ENCODE measurements at regions not wholly inside any gene's neighbourhood (a gene's known extent, or its start where the extent isn't known, plus 50 kb on each side); places are given as distances from the start of the nearest gene placed in this dataset.
"Not testable (repeated sequence)": the region's sequence is repeated elsewhere in the genome, so short reads cannot be mapped to it uniquely, and the experiment has no call there.

- CTCF ChIA-PET, result no interaction called here
These were observed 152.7 kb upstream of the NEGR1 start for GRCh38 chr1:72435025-72435424.

GRCh38 chr1:72434070-72434469 is 151.7 kb upstream of the NEGR1 start:
- POLR2A ChIA-PET, result no interaction called here
- TF ChIP-seq CTCF (IDR thresholded peaks at IDR 0.05; ENCODE audit: control extremely low read depth, extremely low read depth, low read depth, missing control alignments), result no peak
- CTCF ChIA-PET, result interaction anchor here (0.7 kb wide), 1 partner anchor 11 kb away, joined by 3 read pairs; no protein-coding TSS in a partner anchor

More at GRCh38 chr1:72435025-72435424, 152.7 kb upstream of the NEGR1 start:
- no peak for DNase-seq (ENCODE audit: extremely low spot score)
- POLR2A ChIA-PET, result no interaction called here
- TF ChIP-seq CTCF (IDR thresholded peaks at IDR 0.05; ENCODE audit: control extremely low read depth, extremely low read depth, low read depth, missing control alignments), result no peak

GRCh38 chr1:72433591-72433990 is 151.3 kb upstream of the NEGR1 start:
- TF ChIP-seq CTCF (IDR thresholded peaks at IDR 0.05; ENCODE audit: control extremely low read depth, extremely low read depth, low read depth, missing control alignments), result no peak
- CTCF ChIA-PET, result interaction anchor here (1.0 kb wide), 1 partner anchor 14 kb away, joined by 3 read pairs; no protein-coding TSS in a partner anchor
- POLR2A ChIA-PET, result no interaction called here
- no peak for DNase-seq (ENCODE audit: extremely low spot score)

More at GRCh38 chr1:72434070-72434469, 151.7 kb upstream of the NEGR1 start:
- DNase-seq (ENCODE audit: extremely low spot score), result no peak

DNA sequence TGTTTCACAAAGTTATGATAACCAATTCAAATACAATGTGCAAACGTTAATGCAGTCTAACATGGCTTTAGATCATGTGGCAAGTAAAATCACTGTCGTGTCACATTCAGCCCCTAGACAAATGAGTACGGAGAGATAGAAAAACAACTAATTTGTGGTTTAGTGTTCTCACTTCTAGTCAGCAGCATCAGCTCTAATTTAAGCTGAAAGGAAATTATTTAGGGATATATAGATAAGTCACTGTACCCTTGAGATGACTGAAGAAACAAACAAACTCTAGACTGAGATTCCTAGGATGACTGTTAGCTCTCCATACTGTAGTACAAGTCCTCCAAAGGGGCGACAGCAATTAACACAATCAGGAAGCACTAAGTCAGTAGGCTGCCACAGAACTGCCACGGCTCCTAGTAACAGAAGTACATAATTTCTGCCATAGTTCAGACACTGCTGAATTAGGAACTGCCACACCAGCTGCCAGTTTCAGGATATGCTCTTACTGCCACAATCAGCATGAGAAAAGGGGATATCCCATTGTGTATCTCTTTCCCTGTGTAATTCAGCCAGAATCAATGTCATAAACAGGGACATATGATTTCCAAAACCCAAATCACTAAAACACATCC is 150.4 kb upstream of the NEGR1 start:
- no peak for TF ChIP-seq CTCF (IDR thresholded peaks at IDR 0.05; ENCODE audit: control extremely low read depth, extremely low read depth, low read depth, missing control alignments)
- ChIA-PET CTCF (interaction anchor here (1.0 to 1.2 kb wide), 2 partner anchors 12 to 13 kb away, joined by 3 to 4 read pairs; no protein-coding TSS in a partner anchor), POLR2A (no interaction called here)
- DNase-seq (ENCODE audit: extremely low spot score), result no peak

DNA sequence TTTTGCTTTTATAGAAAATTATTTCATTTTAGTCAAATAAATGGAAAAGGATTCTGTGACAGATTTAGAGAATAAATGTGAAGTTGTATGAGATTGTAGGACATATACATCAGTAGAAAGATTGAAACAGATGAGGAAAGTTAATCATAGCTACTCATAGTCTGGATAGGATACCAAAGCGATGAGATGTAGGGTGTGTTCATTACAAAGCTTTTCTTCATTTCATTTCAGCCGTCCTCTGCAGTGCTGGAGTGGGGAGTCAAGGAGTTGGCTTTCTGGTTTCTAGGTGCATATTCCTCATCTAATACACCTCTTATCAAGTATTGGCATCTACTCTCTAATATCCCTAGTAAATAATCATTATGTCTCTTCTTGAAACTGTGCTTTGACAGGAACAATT is 149.5 kb upstream of the NEGR1 start:
- ChIA-PET POLR2A (no interaction called here), CTCF (no interaction called here)
- DNase-seq (ENCODE audit: extremely low spot score), result no peak
- TF ChIP-seq CTCF (IDR thresholded peaks at IDR 0.05; ENCODE audit: control extremely low read depth, extremely low read depth, low read depth, missing control alignments), result no peak

- CTCF ChIA-PET; DNase-seq (ENCODE audit: extremely low spot score); POLR2A ChIA-PET: not testable (repeated sequence)
These were observed 145.9 kb upstream of the NEGR1 start for GRCh38 chr1:72428276-72428675.

- CTCF ChIA-PET, result interaction anchor here (1.1 kb wide), 1 partner anchor 14 kb away, joined by 3 read pairs; no protein-coding TSS in a partner anchor
- POLR2A ChIA-PET, result no interaction called here
- no peak for DNase-seq (ENCODE audit: extremely low spot score)
- no peak for TF ChIP-seq CTCF (IDR thresholded peaks at IDR 0.05; ENCODE audit: control extremely low read depth, extremely low read depth, low read depth, missing control alignments)
These were observed 136.9 kb upstream of the NEGR1 start for GRCh38 chr1:72419229-72419628.

Measured in GM10248 (cell line).